SK-N-SH treated with all-trans-retinoic acid at 6 μM for 48 hours (cell line): ENCODE measurements at regions not wholly inside any gene's neighbourhood (a gene's known extent, or its start where the extent isn't known, plus 50 kb on each side); places are given as distances from the start of the nearest gene placed in this dataset.

ENCODE experiments used
- ATAC-seq: fragments of 200-7000 bp; cut with Tn5 transposase; 3 replicates; pipeline ENCODE4 v1.9.1; 2020; ENCODE audit warnings: mild to moderate bottlenecking, moderate library complexity
- ARNTL ChIP-seq: fragments of 450-650 bp; formaldehyde crosslinking; IDR thresholded peaks from 2 replicates; pipeline ENCODE4 v1.5.0; 2020; ENCODE audit warnings: low read depth, mild to moderate bottlenecking, moderate library complexity, borderline replicate concordance
- BACH2 ChIP-seq: fragments of 250-450 bp; sonication (Bioruptor Pico); IDR thresholded peaks from 2 replicates; pipeline ENCODE4 v1.9.0; 2021; ENCODE audit warnings: mild to moderate bottlenecking, borderline replicate concordance
- CREB5 ChIP-seq: fragments of 250-450 bp; sonication (Bioruptor Pico); IDR thresholded peaks from 2 replicates; pipeline ENCODE4 v1.5.1; 2020; ENCODE audit warnings: low read depth, mild to moderate bottlenecking, moderate library complexity
- CSDC2 ChIP-seq: fragments of 250-450 bp; sonication (Bioruptor Pico); IDR thresholded peaks from 2 replicates; pipeline ENCODE4 v1.5.0; 2020; ENCODE audit warnings: mild to moderate bottlenecking, moderate library complexity
- CSRNP3 ChIP-seq: fragments of 250-450 bp; sonication (Bioruptor Pico); IDR thresholded peaks from 2 replicates; pipeline ENCODE4 v1.5.1; 2021; ENCODE audit warnings: mild to moderate bottlenecking, moderate library complexity
- ESRRG ChIP-seq: fragments of 250-450 bp; sonication (Bioruptor Pico); IDR thresholded peaks from 2 replicates; pipeline ENCODE4 v1.6.1; 2021; ENCODE audit warnings: mild to moderate bottlenecking
- GLIS3 ChIP-seq: fragments of 250-450 bp; sonication (Bioruptor Pico); IDR thresholded peaks from 2 replicates; pipeline ENCODE4 v1.5.0; 2020; ENCODE audit warnings: mild to moderate bottlenecking, moderate library complexity
- ISL1 ChIP-seq: fragments of 250-450 bp; sonication (Bioruptor Pico); IDR thresholded peaks from 2 replicates; pipeline ENCODE4 v2.1.2; 2022; ENCODE audit warnings: mild to moderate bottlenecking, moderate library complexity
- OSR1 ChIP-seq: fragments of 250-450 bp; sonication (Bioruptor Pico); IDR thresholded peaks from 2 replicates; pipeline ENCODE4 v1.8.0; 2022; ENCODE audit warnings: moderate library complexity, mild to moderate bottlenecking, inconsistent platforms
- PPARA ChIP-seq: fragments of 250-450 bp; sonication (Bioruptor Pico); IDR thresholded peaks from 2 replicates; pipeline ENCODE4 v1.5.0; 2020; ENCODE audit warnings: mild to moderate bottlenecking, borderline replicate concordance
- RARB ChIP-seq: fragments of 250-450 bp; sonication (Bioruptor Pico); IDR thresholded peaks from 2 replicates; pipeline ENCODE4 v1.8.0; 2021; ENCODE audit warnings: mild to moderate bottlenecking, moderate library complexity
- SNAI2 ChIP-seq: fragments of 250-450 bp; sonication (Bioruptor Pico); IDR thresholded peaks from 2 replicates; pipeline ENCODE4 v1.5.0; 2020; ENCODE audit warnings: mild to moderate bottlenecking, moderate library complexity
- TCF4 ChIP-seq: fragments of 250-450 bp; sonication (Bioruptor Pico); IDR thresholded peaks from 2 replicates; pipeline ENCODE4 v1.8.0; 2021; ENCODE audit warnings: mild to moderate bottlenecking, moderate library complexity, borderline replicate concordance
- TOX ChIP-seq: fragments of 250-450 bp; sonication (Bioruptor Pico); IDR thresholded peaks from 2 replicates; pipeline ENCODE4 v1.8.0; 2021; ENCODE audit warnings: mild to moderate bottlenecking, moderate library complexity, borderline replicate concordance
- ZC3H10 ChIP-seq: fragments of 250-450 bp; sonication (Bioruptor Pico); IDR thresholded peaks from 2 replicates; pipeline ENCODE4 v1.5.1; 2021; ENCODE audit warnings: mild to moderate bottlenecking, moderate library complexity
- ZFP30 ChIP-seq: fragments of 450-650 bp; formaldehyde crosslinking; IDR thresholded peaks from 2 replicates; pipeline ENCODE4 v1.5.0; 2022; ENCODE audit warnings: mild to moderate bottlenecking, moderate library complexity
- ZNF565 ChIP-seq: fragments of 450-650 bp; formaldehyde crosslinking; conservative IDR thresholded peaks from 2 replicates; pipeline ENCODE4 v1.5.0; 2020; ENCODE audit warnings: low read depth, mild to moderate bottlenecking, moderate library complexity
- ZNF70 ChIP-seq: fragments of 450-650 bp; formaldehyde crosslinking; IDR thresholded peaks from 2 replicates; pipeline ENCODE4 v1.5.0; 2020; ENCODE audit warnings: mild to moderate bottlenecking, moderate library complexity
- ZNF8 ChIP-seq: fragments of 450-650 bp; formaldehyde crosslinking; IDR thresholded peaks from 2 replicates; pipeline ENCODE4 v1.5.0; 2020; ENCODE audit warnings: mild to moderate bottlenecking, moderate library complexity
- TF ChIP-seq, protein P1 (sequence below): fragments of 250-450 bp; sonication (Bioruptor Pico); IDR thresholded peaks from 2 replicates; pipeline ENCODE4 v1.5.0; 2020; ENCODE audit warnings: mild to moderate bottlenecking, moderate library complexity

GRCh38 chr6:113385020-113385431, 472.1 kb upstream of the MARCKS start:
- ATAC-seq = peak; percentile 65

DNA sequence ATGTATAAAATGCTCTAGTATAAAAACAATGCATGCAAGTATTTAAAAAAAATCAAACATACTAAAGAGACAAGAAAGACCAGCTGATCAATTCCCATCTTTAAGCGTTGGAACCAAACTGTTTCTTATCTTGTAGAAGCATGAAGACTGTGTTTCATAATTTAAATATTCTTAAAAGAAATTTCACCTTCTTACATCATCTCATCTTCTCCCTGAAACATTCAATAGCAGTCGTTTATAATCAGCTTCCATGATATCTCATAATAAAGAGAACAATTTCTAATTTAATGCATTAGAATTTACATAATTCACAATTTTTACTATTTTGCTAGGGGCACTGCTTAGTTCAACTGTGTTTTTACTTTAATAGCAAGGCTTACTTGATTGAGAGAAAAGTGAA, 468.1 kb upstream of the MARCKS start:
- no peak for ATAC-seq
- TF ChIP-seq TCF4 (no peak), PPARA (no peak), CREB5 (CRISPR knock-in tag) (no peak), ESRRG (no peak), CSDC2 (CRISPR knock-in tag) (no peak), CSRNP3 (CRISPR knock-in tag) (no peak), TOX (CRISPR knock-in tag) (no peak), ZNF565 (CRISPR knock-in tag) (no peak), BACH2 (no peak), ZNF8 (CRISPR knock-in tag) (no peak), ARNTL (no peak), RARB (CRISPR knock-in tag) (no peak), ZC3H10 (CRISPR knock-in tag) (no peak)
- TF ChIP-seq, protein P1, sequence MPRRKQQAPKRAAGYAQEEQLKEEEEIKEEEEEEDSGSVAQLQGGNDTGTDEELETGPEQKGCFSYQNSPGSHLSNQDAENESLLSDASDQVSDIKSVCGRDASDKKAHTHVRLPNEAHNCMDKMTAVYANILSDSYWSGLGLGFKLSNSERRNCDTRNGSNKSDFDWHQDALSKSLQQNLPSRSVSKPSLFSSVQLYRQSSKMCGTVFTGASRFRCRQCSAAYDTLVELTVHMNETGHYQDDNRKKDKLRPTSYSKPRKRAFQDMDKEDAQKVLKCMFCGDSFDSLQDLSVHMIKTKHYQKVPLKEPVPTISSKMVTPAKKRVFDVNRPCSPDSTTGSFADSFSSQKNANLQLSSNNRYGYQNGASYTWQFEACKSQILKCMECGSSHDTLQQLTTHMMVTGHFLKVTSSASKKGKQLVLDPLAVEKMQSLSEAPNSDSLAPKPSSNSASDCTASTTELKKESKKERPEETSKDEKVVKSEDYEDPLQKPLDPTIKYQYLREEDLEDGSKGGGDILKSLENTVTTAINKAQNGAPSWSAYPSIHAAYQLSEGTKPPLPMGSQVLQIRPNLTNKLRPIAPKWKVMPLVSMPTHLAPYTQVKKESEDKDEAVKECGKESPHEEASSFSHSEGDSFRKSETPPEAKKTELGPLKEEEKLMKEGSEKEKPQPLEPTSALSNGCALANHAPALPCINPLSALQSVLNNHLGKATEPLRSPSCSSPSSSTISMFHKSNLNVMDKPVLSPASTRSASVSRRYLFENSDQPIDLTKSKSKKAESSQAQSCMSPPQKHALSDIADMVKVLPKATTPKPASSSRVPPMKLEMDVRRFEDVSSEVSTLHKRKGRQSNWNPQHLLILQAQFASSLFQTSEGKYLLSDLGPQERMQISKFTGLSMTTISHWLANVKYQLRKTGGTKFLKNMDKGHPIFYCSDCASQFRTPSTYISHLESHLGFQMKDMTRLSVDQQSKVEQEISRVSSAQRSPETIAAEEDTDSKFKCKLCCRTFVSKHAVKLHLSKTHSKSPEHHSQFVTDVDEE (CRISPR knock-in tag) = no peak

More at GRCh38 chr6:113385020-113385431, 472.1 kb upstream of the MARCKS start:
- peak; percentile 59; the same call in 1 of the 2 replicates for TF ChIP-seq CREB5 (CRISPR knock-in tag)
- TF ChIP-seq CSDC2 (CRISPR knock-in tag) = no peak
- TF ChIP-seq ISL1 = peak; percentile 90

DNA sequence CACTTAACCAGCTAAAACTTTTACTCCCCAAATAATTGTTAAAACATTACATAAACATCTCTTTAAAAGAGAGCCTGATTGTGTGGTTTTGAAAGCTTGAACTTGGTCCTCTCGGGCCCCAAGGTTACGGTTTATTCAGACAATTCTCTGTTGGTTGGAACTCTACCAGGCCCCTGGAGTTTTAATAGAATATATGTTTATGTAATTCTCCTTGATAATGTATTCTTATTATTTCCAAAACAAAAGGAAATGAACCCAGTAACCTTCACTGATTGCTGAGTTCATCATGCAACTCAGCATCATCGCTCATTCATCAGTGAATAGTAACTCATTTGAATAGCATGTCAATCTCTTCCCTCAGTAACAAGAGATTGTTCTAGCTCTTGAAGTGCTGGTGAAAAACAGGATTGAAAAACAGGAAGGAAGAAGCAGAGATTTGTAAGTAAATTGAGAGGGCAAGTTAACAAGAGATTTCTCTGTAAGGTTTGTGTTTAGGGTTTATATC, 464.5 kb upstream of the MARCKS start:
- TF ChIP-seq SNAI2 (CRISPR knock-in tag) (no peak), ZFP30 (CRISPR knock-in tag) (no peak), OSR1 (CRISPR knock-in tag) (no peak), CREB5 (CRISPR knock-in tag) (no peak), ZNF70 (no peak), ZNF8 (CRISPR knock-in tag) (no peak), GLIS3 (CRISPR knock-in tag) (no peak), ZNF565 (CRISPR knock-in tag) (no peak), PPARA (no peak), CSRNP3 (CRISPR knock-in tag) (no peak)
- ATAC-seq = no peak
